HTR-8/SVneo (cell line): ENCODE measurements at regions not wholly inside any gene's neighbourhood (a gene's known extent, or its start where the extent isn't known, plus 50 kb on each side); places are given as distances from the start of the nearest gene placed in this dataset.

Source experiments
- DNase-seq: peaks from one replicate; pipeline ENCODE4 v3.0.0; 2011; ENCODE audit warnings: low spot score, mixed read lengths; ENCODE audit not compliant: insufficient read length
- FAIRE-seq: peaks from 2 replicates; lab custom pipeline; 2011; peaks lifted over from hg19 to GRCh38; lab: Jason Lieb, UNC

DNA sequence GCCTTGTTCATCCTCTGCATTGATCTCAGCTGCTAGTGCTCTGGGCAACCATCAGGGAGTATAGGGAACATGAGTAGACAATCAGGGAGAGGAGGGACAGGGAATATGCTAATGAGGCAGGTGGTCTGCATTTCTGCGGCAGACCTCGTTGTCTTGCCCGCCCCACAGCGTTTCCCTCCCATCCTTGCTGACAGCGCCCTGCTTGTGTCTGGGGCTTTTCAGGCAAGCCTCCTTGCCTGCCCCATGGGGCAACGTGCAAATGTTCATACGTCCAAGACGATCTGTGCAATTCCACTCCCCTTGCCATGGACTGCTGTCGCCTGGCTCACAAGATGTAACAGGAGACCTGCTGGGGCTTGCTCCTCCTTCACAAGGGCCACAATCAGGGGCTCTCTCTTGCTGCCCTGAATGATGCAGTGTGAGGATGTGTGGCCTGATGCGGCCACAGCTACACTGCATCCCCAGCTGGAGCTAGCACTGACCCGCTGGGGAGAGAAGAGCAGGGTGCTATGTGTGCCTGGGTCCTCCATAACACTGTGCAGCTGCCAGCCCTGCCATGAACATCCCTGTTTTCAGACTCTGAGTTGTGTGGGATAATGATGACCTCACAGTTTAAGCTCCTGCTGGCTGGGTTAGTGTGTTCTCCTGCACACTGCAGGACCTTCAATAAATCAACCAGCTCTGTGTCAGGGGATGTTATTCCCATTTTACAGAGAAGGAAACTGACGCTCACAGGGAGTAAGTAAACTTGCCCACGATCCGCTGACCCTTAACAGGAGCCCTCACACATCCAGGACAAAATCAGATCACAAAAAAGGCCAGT lies 211.3 kb downstream of the KLF13 start:
- FAIRE-seq (no peak), DNase-seq (no peak)

DNA sequence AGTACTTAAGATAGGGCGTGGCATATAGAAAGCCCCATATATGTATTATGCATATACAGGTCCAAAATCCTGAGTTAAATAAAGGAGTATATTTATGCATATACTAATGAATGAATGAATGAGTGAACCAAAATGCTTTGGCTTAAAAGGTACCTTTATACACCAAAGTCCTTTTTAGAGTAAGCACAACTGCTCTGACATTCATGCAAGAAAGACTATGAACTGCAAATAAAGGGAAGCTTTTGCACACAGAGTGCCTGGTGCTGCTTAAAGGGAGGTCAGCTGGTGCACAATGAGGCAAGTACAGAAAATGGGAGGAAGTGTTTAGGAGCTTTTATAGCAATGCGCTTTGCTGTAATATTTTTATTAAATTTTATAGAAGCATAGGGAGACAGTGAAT lies 214.0 kb downstream of the KLF13 start:
- FAIRE-seq (no peak), DNase-seq (no peak)

DNA sequence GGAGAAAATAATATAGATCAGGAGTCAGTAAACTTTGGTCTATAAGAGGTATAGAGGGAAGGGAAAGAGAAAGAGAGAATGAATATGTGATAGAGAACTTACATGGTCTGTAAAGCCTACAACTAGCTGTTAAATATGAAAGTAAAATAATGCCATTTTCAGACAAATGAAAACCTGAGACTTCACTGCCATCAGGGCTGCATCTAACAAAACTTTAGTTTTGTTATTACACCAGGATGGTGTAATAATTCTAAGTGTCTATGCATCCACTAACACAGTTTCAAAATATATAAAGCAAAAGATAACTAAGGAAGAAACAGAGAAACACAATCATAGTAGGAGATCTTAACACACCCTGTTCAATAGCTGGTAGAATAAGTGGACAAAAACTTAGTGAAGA lies 217.7 kb downstream of the KLF13 start:
- FAIRE-seq: no peak

DNA sequence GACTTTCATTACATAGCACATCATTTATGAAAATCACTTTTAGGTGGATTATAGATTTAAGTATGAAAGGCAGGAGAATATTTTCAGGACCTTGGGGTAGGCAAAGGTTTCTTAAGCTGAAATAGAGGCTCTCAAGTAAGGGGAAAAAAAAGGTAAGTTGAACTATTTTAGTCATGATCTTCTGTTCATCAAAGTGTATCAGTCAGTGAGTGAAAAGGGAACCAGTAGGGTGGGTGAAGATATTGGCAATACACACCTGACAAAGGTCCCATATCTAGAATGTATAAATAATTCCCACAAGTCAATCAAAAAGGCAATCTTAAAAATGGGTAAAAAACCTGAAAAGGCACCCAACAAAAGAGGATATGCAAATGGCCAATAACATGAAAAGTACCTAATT lies 218.6 kb downstream of the KLF13 start:
- FAIRE-seq (no peak), DNase-seq (no peak)

More for the DNA sequence above, 217.7 kb downstream of the KLF13 start:
- no peak for DNase-seq

DNA sequence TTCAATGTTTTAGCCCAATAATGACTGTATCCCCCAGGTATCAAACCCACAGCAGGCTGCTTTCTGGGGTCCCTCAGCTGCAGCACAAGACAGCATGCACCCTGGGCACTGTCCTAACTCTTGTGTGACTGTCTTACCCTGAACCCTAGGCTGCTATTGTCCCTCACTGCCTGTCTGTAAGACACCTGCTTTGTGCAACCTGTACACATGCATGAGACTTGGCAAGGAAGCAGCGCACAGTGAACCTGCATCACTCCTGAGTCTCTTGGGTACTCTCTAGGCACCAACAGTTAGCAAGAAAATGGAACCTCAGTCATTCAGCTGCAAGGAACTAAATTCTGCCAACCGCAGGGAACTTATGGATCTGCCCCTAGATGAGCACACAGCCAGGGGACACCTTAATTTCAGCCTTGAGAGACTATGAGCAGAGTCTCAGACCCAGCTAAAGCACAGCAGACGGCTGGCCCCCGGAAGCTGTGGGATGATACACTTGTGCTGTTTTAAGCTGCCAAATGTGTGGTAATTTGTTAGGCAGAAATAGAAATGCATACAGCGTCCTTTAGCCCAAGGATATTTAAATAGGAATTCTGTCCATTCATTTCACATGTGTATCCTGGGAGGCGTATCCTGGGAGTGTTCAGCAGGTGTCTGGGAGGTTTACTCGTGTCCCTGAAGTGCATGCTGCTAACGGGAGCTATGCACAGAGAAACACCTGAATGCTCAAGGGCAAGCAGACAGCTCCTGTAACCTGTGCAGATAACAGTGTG lies 223.8 kb downstream of the KLF13 start:
- FAIRE-seq (no peak), DNase-seq (no peak)

DNA sequence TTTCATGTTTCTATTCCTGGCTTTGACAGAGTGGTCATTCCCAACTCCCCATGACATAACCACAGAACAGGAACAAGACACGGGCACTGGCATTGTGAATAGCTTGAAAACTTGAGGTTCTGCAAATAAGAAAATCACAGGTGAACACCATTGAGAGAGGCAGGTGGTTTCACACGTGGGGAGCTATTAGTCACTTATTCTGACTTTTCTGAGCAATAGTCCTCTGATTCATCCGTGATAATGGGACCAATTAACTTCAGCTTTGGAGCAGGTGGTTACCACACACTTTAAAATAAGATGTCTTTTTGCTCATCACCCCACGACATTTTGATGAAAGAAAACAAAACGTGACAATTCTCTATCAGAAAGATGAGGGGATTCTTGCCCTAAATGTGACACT lies 224.7 kb downstream of the KLF13 start:
- no peak for DNase-seq

DNA sequence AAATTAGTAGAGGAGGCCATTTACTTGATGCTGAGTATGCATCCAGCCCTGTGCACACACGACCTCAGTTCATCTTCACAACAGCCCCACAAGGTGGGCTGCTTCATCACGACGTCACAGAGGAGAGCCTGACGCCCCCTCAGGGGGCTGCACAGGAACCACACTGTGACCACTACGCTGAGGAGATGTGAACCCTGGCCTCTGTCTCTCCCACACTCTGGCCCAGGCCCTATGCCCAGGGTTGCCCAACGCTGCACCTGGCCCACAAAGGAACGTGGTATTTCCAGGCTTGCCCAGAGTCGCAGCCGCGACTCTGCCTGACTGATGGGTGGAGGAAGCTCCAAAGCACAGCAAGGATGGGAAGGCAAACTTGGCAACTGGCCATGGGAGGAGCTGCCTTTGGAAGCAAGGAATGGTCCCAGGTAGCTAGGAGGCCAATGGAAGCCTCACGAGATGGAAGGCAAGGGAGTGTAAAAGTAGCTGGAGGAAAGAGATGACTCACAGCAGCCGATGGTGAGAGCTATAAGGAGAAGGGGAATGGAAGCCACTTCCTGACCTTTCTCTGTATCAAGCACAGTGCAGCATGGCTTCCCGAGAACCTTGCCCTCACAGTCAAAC lies 226.0 kb downstream of the KLF13 start:
- FAIRE-seq: no peak
- no peak for DNase-seq

More for the DNA sequence above, 224.7 kb downstream of the KLF13 start:
- FAIRE-seq: no peak

DNA sequence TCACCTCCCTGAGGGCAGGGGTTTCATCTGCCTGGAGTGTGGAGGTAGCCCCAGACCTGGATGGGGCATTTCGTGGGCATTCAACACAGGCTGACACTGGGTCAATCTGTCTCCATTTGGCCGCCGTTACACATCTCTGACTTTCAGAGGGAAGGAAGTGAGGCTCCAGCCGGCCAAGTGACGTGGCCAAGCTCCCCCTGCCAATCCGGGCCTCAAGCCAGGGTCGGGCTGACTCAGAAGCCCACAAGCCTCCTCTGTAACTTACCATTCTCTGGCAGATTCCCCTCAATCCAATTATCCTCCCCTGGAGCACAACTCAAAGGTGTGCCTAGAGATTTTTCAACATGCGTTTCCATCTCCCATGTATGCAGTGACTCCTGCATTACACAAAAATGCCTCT lies 227.6 kb downstream of the KLF13 start:
- peak; percentile 8 for DNase-seq
- no peak for FAIRE-seq

DNA sequence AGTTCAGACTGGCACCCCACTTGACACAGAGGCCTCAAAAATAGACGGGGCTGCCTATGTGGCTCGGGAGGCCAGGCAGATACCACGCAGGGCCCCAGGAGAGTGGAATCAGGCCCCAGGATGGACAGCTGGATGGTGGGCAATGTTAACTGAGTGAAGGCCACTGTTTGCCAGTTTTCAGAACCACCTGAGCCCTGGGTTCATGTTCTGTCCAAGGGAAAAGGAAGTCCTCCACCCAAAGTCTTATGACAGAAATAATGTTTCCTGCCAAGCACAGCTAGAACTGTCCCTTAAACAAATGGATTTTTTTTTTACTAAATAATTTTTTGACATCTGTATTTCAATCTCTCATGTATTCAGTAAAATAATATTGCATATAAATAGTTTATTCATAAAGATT lies 228.4 kb downstream of the KLF13 start:
- FAIRE-seq: no peak
- no peak for DNase-seq

DNA sequence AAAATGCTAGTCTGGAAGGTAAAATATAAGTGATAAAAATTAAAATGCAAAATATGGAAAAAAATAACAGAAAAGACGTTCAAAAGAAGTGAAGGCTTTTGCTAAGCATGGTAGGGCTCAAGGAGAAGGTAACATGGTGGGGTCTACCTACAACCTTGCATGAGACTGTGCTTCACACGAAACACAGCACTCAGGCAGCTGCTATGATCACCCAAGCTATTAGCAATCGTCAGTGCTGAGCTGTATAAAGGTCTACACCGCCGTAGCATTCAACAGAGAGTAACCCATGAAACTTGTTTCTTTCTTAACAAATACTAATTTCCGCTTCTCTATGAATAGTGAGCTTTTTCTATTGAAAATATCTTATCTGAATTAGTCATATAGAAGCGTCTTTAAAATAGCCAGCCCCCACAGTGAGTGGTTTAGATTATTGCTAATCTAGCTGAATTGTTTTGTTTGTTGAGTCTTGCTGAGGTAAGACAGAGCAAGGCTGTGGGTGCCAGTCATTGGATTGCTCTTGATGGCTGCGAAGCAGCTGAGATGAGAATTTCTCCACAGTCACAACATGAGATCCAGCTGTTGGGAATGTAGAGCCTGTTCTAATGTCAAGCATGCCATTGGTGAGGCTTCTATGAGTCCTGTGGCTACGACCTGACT lies 230.0 kb downstream of the KLF13 start:
- DNase-seq (no peak), FAIRE-seq (no peak)

DNA sequence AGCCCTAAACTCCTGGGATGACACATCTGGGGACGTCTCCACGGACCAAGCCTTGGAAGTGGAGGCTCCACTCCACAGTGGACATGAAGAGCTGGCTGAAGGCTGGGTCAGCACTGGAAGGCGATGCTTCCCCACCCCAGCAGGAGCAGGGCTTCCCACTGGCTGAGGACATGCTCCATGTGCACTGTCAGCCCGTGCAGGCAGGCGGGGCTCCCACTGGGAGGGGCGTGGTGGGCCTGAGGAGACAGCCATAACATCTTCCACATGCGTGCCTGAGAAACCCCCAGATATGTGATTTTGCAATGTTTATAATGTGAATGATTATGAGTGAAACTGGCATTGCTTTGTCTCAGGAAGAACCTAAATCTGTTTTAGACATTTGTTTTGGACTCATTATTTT lies 231.3 kb downstream of the KLF13 start:
- FAIRE-seq (no peak), DNase-seq (no peak)

DNA sequence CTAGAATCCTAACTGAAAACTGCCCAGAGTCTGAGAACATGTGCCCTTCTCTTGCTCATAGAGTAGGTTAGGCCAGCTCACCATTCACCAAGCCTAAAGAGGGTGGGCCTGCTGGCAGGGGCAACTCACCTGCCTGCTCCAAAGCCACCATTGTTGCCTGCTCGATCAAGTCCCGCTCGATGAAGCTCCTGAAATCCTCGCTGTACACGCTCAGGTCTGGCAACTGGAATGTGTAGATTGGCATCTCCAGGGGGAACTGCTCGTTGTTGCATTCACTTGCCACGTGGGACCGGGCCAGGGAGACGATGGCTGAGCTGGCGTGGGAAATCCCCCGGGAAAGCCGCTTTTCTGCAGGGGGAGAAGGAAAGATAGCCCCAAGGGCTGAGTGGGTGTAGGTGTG lies 232.2 kb downstream of the KLF13 start:
- no peak for DNase-seq
- no peak for FAIRE-seq

DNA sequence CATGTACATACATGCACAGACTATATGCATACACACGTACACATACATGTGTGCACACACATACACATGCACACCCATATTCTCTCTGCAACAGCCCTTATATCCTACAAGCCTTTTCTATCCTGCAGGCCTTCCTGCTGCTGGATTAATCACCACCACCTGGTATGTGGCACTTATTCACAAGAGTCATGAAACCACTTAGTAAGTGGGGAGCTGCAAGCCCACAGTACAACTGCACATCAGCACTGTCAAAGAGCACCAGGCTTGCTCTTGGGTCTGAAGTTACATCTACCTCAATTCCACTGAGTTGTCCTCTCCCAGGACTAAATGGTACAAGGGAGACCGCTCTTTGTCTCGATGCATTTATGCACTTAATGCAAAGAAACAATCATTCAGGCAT lies 233.2 kb downstream of the KLF13 start:
- FAIRE-seq: no peak

DNA sequence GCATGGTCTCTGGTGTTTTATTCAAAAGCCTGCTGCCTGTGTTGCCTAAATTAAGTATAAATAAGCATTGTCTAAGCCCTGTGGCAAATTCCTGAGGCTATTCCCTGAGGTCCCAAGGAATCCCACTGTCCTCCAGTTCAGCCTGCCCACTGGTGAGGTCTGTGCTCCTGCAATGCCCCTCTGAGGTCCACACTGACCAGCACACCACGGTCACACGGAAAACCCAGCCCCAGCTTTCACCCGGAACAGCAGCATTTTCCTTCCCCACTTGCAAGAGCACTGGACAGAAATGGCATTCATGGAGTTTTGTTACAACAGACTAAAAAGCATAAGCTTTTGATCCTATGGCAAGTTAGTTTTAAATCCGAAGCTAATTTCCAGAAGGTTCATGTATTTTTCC lies 234.0 kb downstream of the KLF13 start:
- FAIRE-seq: no peak
- no peak for DNase-seq

More for the DNA sequence above, 233.2 kb downstream of the KLF13 start:
- no peak for DNase-seq

DNA sequence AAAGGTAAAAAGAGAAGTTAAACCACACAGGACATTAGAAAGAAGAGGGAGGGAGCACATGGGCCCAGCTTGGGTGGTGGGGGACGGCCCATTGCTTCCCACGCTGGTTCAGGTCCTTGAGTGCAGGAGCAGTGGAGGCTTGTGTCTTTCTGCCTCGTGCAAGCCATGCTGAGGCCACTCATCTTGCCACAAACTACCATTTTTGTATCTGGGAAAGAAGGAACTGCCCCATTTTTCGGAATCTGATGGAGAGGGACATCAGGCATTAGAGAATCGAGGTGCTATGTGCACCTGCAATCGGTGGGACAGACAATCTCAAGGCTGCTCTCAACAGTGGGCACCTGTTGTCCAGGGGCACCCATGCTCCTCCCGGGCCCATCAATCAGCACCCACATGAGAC lies 234.5 kb downstream of the KLF13 start:
- DNase-seq: no peak
- no peak for FAIRE-seq

DNA sequence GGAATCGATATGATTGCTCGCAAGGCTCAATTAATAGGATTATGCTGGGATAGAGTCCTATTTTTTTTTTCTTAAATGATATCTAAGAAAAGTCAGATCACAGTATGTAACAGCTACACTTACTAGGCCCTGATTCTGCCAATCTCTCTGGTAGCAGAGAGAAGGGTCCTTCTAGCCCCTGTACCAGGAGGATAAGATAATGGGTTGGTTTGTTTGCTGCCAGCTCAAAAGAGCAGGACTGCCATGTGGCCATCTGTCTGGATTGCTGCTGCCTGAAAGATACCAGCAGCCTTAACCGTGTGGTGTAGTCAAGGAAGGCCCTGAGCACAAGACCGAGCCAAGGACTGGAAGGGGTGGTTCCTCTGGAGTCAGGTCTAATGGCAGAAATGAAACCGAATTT lies 236.4 kb downstream of the KLF13 start:
- DNase-seq (no peak), FAIRE-seq (no peak)

DNA sequence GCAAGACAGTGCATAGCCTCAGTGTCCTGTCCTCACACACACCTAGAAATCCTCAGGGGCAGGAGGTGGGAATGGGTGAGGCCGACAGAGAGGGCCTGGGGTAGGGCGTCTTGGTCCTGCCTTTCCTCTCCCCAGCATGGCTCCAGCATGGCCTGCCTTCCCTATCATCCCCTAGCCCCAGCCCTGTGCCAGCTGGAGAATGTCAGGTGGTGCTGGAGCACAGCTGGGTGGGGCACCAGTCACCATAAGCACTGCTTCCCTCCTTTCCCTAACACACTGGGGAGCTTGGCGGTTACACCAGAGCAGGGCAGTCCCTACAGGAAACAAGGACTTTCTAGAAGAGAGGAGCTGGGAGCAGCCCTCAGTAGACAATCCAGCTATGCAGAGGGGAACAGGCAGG lies 236.8 kb downstream of the KLF13 start:
- DNase-seq (no peak), FAIRE-seq (no peak)

DNA sequence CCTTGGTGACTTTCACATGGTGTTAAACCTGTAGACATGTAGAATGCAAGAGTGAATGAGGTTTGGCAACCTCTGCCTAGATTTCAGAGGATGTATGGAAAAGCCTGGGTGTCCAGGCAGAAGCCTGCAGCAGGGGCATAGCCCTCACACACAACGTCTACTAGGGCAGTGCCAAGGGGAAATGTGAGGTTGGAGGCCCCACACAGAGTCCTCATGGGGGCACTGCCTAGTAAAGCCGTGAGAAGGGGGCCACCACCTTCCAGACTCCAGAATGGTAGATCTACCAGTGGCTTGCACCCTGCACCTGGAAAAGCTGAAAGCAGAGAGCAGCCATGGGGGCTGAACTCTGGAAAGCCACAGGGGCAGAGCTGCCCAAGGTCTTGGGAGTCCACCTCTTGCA lies 241.2 kb downstream of the KLF13 start:
- DNase-seq (no peak), FAIRE-seq (no peak)

DNA sequence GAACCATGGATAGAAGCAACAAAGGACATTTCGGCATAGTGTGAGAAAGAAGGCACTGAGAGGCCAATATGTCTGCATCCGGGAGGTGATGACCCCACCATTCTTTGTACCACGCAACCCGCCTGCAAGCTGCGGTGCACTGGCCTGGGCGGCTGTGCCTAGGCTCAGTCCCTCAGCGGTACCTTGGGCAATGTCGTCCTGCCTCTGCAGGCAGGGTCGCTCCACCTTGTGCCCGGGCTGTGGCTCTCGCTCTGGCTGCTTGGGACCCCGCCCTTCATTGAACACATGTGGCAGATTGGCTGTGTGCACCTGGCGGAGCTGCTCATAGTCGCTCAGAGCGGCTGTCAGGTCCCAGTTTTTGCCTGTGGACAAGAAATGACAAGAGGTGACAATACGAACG lies 243.2 kb downstream of the KLF13 start:
- no peak for DNase-seq
- FAIRE-seq: no peak

DNA sequence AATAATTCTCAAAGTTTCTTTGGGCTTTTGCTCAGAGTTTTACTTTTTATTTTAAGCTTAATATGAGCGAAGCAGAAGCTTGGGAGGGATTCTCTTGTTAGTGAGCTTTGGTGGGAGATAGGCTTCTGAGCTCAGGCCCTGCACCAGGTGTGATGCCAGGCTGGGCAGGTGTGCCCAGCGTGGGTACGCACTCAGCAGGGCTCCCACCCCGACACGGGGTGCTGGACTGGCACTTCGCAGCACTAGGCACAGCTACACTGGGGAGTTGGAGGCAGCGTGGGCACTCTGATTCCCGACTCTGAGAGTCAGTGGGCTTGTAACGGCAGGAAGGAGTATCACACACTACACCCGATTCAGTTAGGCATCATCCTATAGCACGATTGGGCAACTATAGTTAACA lies 244.0 kb downstream of the KLF13 start:
- no peak for FAIRE-seq

DNA sequence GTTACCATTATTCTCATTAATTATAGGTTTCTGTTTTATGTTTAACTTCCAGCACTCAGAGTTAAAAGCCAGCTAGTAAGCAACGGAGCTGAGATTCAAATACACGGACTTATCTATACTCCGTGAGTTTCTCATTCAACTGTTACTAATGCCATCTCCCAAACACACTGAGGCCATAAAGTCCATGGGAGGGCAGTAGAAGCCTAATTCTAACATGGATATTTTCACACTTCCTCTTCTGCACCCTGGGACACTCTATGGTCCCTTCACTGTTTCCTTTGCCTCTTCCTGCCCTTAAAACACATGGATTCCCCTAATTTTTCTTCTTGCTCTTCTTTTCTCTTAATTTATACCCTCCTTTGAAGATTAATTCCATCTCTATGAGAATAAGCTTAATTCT lies 245.0 kb downstream of the KLF13 start:
- DNase-seq: no peak
- no peak for FAIRE-seq

More for the DNA sequence above, 244.0 kb downstream of the KLF13 start:
- no peak for DNase-seq
